ENCODE measurements at regions not wholly inside any gene's neighbourhood (a gene's known extent, or its start where the extent isn't known, plus 50 kb on each side); places are given as distances from the start of the nearest gene placed in this dataset.

GRCh38 chr10:6841761-6842160 lies 261.7 kb upstream of the PRKCQ start:
- H3K4me1 ChIP-seq (replicated peaks in 1 of 2; ENCODE audit: control insufficient read depth in 2 of 2, insufficient read depth in 2 of 2, low read length in 2 of 2) = no peaks in the 10 kb centered on the region
- no peak overlapping the region for H3K9ac ChIP-seq (ENCODE audit: insufficient read depth in 1 of 2, low read depth in 2 of 2, low read length in 2 of 2)
- in situ Hi-C loops (cut with MboI) (no loop called here), intact Hi-C loops (cut with micrococcal nuclease) (loop anchor here (5.0 kb wide), 1 partner anchor 576 kb away; no protein-coding TSS in a partner anchor)
- TF ChIP-seq, protein P1, sequence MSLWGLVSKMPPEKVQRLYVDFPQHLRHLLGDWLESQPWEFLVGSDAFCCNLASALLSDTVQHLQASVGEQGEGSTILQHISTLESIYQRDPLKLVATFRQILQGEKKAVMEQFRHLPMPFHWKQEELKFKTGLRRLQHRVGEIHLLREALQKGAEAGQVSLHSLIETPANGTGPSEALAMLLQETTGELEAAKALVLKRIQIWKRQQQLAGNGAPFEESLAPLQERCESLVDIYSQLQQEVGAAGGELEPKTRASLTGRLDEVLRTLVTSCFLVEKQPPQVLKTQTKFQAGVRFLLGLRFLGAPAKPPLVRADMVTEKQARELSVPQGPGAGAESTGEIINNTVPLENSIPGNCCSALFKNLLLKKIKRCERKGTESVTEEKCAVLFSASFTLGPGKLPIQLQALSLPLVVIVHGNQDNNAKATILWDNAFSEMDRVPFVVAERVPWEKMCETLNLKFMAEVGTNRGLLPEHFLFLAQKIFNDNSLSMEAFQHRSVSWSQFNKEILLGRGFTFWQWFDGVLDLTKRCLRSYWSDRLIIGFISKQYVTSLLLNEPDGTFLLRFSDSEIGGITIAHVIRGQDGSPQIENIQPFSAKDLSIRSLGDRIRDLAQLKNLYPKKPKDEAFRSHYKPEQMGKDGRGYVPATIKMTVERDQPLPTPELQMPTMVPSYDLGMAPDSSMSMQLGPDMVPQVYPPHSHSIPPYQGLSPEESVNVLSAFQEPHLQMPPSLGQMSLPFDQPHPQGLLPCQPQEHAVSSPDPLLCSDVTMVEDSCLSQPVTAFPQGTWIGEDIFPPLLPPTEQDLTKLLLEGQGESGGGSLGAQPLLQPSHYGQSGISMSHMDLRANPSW (CRISPR knock-in tag; IDR thresholded peaks at IDR 0.05) = no peak
- TF ChIP-seq SP1 (CRISPR knock-in tag; IDR thresholded peaks at IDR 0.05) (no peak), ZBTB49 (CRISPR knock-in tag; IDR thresholded peaks at IDR 0.05; ENCODE audit: borderline replicate concordance) (no peak)
- H3K4me3 ChIP-seq = no peak overlapping the region
- no TSS peak for BruUV-seq (replicated peaks)
- peaks cover 1% of the 10 kb centered on the region; the same call in 1 of the 2 replicates for H3K9me3 ChIP-seq (replicated peaks; ENCODE audit: control insufficient read depth, insufficient read depth, low read depth, low read length)
- no peak overlapping the region for H2AFZ ChIP-seq (ENCODE audit: low read depth, low read length)
- POLR2A ChIA-PET = no interaction called here
- no peak overlapping the region for H3K27ac ChIP-seq (ENCODE audit: extremely low read depth, low read depth, low read length)
- 0% methylated on average over 2 of the region's 2 CpGs for WGBS (ENCODE audit: insufficient coverage, low coverage, missing lambda C conversion rate)
- H3K79me2 ChIP-seq (ENCODE audit: control insufficient read depth, insufficient read depth, low read length) = no peaks in the 10 kb centered on the region
- no peak for DNase-seq (ENCODE audit: extremely low read depth in 1 of 4, low spot score in 3 of 4)
- FAIRE-seq = no peak
- H3K27me3 ChIP-seq (ENCODE audit: control insufficient read depth in 2 of 2, insufficient read depth in 2 of 2, low read length in 2 of 2) = no peaks in the 10 kb centered on the region
- H3K4me2 ChIP-seq (ENCODE audit: insufficient read depth, low read length) = no peak overlapping the region
- ATAC-seq = no peak
- no peaks in the 10 kb centered on the region for H3K36me3 ChIP-seq (ENCODE audit: control insufficient read depth, insufficient read depth, low read length)
- H3K9me1 ChIP-seq (ENCODE audit: control insufficient read depth, insufficient read depth, low read length) = no peaks in the 10 kb centered on the region
- CTCF ChIA-PET (ENCODE audit: low intra/inter-chr PET ratio) = no interaction called here
- no peaks in the 10 kb centered on the region for H4K20me1 ChIP-seq (replicated peaks; ENCODE audit: control insufficient read depth, insufficient read depth, low read length)
